AML-193 (cell line): ENCODE measurements at regions not wholly inside any gene's neighbourhood (a gene's known extent, or its start where the extent isn't known, plus 50 kb on each side); places are given as distances from the start of the nearest gene placed in this dataset.
"Not testable (repeated sequence)": the region's sequence is repeated elsewhere in the genome, so short reads cannot be mapped to it uniquely, and the experiment has no call there.

Experiments
- DNase-seq, 2 experiments: peaks; one replicate each; lab custom pipeline; 2025; lab: John Stamatoyannopoulos, UW

DNA sequence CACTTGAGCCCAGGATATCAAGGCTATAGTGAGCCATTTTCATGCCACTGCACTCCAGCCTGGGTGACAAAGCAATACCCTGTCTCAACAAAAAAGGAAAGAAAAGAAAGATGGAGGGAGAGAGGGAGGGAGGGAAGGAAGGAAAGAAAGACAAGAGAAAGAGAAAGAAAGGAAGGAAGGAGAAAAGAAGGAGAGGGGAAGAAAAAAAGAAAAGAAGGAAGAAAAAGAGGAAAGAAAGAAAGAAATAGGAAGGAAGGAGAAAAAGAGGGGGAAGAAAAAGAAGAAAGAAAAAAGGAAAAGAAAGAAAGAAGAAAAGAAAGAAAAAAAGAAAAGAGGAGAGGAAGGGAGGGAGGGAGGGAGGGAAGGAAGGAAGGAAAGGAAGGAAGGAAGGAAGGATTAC, 321.5 kb upstream of the CNTNAP2 start:
- DNase-seq = no peak

DNA sequence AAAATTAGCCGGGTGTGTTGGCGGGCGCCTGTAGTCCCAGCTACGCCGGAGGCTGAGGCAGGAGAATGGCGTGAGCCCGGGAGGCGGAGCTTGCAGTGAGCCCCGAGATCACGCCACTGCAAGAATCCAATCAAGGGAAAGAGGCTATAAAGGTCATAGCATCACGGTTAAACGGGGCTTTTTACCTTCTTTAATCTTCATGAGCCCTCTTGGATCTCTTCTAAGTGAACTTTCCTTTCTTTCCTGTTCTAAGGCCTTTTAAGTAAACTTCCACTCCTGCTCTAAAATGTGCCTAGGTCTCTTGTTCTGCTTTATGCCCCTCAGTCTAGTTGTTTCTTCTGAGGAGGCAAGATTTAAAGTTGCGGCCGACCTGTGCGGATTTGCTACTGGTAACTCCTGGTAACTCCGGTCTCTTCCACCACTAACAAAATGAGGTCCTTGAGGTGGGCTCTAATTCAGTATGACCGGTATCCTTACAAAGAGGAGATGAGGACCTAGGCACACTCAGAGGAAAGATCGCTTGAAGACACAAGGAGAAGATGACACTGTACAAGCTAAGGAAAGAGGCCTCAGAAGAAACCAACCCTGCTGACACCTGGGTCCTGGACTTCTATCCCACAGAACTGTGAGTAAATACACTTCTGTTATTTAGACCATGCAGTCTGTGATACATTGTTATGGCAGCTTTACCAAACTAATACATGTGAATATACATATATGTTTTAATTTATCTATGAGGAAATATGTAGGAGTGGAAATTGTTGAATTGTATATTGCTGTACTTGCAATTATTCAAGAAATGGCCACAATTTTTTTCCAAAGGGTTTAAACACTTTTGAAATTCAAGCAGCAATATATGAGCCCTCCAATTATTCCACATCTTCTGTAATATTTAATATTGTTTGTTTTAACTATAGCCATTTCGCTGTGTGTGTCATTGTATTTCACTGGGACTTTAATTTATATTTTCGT, 331.5 kb upstream of the CNTNAP2 start:
- DNase-seq = no peak

DNA sequence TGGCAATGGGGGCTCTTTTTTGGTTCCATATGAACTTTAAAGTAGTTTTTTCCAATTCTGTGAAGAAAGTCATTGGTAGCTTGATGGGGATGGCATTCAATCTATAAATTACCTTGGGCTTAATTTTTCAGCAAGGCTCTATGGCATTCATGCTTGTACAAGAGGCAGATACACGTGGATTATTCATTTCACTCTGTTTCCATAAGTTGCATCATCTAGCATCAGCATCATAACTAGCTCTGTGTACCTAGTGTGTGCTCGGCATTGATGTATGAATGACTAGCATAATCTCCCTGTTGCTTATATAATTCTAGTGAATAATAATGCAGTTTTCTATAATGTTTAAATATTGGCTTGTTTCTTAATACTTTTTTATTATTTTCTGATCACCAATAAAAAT, 335.2 kb upstream of the CNTNAP2 start:
- DNase-seq = not testable (repeated sequence)

DNA sequence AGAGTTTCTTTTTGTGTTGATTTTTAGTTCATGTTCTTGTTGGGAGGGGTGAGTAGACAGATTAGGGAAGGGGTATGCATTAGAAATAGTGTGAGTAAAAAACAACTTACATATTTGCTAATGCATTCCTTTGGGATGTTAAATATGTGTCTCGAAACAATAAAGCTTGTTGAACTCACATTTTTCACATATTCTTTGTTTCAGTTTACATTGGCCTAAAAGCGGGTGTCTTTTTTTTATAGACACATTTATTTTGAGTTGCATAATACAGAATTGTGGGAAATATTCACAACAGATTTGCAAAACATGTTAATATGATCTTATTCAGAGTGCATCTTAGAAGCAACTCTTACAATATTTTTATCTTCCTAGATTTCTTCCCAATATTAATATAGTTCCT, 337.5 kb upstream of the CNTNAP2 start:
- DNase-seq = no peak

DNA sequence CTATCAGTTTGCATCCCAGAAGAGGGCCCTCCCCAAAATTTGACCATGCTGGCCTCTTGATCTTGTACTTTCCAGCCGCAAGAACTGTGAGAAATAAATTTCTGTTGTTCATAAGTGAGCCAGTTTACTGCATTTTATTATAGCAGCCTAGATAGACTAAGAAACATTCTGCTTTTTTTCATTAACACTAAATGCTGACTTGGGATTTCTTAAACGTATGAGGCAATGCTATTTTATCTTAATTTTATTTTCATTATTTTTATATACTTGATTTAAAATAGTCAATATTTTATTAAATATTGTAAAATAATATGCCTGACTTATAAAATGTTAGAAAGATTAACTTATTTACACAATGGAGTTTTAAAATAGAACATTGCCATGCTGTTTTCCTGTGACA, 341.8 kb upstream of the CNTNAP2 start:
- no peak for DNase-seq

DNA sequence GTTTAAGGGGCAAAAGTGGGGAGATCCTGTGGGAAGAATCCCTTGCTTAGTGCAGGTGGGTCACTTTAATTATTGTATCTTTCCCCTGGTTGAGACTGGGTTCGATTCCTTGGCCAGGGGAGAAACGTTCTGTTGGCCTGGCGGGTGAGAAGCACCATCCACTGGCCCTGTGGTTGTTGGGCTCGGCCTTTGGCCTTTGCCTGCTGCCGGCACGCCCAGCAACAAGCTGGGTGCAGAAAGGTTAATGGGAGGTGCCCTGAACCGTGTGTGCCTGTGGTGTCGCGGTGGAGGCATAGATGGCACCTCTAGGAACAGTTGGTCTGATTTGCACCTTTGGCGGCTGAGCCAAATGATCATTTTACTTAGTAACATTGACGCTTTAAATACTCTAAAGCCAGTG, 363.6 kb upstream of the CNTNAP2 start:
- no peak for DNase-seq

DNA sequence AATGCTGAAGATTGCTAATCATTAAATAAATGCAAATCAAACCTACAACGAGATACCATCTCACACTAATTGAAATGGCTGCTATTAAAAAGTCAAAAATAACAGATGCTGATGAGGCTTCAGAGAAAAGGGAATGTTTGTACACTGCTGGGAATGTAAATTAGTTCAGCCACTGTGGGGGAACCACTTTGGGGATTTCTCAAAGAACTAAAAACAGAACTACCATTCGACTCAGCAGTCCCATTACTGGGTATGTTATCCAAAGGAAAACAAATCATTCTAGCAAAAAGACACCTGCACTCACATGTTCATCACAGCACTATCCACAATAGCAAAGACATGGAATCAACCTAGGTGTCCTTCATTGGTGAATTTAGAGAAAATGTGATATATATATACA, 379.0 kb upstream of the CNTNAP2 start:
- no peak for DNase-seq

DNA sequence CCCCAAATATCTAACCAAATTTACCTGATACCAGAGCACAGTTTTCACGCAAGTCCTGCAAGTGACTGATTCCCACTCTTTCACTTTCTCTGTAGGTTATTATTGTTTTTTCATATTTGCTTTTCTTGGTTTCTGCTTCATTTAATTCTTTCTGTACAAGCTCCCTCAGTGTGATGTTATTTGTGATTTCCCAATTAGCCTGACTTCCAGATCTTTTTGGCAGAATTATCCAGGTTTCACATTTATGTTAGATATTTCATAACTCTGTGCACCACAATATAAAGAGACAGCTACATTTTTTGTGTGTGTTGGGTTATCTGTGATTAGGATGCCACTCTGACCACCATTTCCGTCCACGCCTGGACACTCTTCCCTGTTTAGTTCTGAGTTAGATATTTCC, 381.5 kb upstream of the CNTNAP2 start:
- no peak for DNase-seq

DNA sequence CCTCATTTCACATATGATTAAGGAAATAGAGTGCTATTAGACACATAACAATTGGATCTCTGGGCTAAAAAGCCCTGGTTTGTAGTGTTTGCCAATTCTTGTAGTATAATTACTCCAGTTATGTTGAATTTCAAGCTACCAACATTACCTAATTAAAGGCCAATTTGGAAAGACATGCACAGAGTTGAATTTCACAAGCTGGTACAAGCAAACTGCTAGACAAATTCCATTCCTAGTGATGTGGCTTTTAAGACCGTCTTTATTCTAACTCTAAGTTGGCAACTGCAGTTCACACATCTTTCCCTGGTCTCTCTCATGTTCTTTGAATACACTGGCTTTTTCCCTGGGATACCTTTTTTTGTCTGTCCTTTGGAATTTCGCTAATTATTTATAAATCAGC, 384.1 kb upstream of the CNTNAP2 start:
- DNase-seq = no peak

DNA sequence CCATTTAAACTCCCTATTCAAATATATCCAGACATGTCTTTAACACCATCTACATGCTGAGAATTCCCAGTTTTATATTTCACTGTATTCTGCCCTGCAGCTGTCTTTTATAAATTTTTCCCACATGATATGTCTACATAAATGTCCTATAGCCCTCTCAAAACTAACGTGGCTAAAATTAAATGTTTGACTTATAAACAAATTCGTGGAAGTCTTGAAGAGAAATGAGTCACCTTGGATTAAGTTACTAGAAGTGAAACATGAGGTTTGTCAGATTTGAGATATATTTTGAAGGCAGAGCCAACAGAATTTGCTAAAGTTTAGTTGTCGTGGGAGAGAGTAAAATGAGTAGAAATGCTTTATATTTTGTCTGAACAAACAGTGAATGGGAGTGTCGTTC, 386.9 kb upstream of the CNTNAP2 start:
- no peak for DNase-seq

DNA sequence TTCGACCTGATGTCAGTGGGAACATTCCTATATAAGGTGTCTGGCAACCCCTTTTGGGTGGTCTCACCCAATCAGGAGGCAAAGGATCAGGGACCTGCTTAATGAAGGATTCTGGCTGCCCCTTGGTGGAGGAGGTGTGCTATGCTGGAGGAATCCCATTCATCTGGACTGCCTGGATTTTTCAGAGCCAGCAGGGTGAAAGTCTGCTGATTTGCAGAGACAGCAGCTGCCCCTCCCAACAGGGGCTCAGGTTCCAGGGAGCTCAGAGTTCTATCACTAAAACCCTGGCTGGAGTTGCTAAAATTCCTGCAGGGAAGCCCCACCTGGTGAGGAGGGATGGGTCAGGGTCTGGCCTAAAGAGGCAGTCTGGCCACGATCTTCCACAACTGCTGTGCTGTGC, 398.5 kb upstream of the CNTNAP2 start:
- no peak for DNase-seq

DNA sequence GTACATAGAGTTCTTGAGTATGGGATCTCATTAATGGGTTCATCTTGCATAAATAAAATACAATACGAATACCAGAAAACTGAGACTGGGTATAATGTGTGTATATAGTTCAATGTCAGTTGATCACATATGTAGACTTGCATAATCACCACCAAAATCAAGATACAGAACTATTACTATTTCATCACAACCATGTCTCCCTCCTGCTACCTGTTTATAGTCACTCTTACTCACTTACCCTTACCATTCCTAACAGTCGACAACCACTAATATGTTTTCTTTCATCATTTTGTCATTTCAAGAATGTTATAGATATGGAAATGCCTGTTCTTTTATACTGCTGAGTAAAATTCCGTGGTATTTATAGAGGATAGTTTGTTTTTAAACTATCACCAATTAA, 416.1 kb upstream of the CNTNAP2 start:
- DNase-seq = no peak

DNA sequence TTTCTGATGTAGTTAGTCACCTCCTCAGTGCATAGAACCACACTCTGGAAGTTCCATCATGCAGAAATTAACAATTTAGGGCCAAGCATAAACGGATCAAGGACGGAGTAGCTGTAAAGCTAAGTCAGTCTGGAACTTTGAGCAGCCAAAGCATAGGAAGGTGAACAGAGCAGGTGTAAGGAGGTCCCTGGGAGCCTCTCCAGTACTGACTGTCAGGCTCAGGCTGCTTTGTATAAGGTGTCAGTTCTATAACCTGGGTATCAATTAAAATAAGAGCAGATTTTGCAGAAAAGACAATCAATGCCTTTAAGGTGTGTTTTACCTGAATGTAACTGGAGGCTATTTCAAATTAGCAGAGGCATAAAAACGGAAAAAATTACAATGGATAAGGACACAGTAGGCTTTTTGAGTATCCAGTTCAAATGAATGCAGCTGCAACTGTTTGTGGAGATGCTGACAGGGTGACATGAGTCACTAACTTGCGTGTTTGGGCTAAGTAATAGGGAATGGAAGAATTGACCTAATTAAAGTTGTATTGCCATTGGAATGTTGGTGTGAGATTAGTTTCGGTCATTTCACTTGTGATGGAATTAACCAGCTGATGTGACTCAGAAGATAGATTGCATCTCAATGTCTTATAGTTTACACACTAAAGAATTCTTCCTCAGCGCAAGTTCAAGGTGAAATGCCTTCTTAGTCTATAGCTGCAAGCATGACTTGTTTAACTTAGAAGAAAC, 417.9 kb upstream of the CNTNAP2 start:
- no peak for DNase-seq

DNA sequence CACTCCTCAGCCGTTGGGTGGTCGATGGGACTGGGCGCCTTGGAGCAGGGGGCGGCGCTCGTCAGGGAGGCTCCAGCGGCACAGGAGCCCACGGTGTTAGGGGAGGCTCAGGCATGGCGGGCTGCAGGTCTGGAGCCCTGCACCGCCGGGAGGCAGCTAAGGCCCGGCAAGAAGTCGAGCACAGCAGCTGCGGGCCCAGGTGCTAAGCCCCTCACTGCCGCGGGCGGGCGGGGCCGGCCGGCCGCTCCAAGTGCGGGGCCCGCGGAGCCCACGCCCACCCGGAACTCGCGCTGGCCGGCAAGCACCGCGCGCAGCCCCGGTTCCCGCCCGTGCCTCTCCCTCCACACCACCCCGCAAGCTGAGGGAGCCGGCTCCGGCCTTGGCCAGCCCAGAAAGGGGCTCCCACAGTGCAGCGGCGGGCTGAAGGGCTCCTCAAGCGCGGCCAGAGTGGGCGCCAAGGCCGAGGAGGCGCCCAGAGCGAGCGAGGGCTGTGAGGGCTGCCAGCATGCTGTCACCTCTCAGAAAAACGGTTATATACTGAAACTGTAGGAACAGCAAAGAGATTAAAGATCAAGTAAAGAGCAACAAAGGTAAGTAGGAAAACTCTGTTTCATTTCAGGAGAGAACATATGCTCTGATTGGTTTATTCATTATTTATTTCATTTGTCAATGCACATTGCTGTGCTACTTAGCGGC, 419.0 kb upstream of the CNTNAP2 start:
- DNase-seq = not testable (repeated sequence)

DNA sequence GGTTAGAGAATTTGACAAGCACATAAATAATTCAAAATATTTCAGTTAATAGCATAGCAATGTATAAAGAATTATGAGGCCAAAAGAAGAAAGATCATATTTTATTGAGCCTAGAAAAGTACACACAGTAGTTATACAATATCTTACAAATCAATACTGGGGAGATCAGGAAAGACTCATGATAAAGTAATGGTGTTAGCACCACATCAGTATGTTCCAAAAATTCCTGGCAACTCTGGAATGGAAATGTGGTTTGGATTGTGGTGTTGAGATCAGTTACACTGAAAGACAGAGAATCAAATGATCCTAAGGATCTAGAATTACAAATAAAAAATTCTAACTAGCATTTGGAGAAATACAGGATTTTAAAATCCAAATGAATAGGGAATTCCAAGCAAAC, 420.5 kb upstream of the CNTNAP2 start:
- DNase-seq = no peak

DNA sequence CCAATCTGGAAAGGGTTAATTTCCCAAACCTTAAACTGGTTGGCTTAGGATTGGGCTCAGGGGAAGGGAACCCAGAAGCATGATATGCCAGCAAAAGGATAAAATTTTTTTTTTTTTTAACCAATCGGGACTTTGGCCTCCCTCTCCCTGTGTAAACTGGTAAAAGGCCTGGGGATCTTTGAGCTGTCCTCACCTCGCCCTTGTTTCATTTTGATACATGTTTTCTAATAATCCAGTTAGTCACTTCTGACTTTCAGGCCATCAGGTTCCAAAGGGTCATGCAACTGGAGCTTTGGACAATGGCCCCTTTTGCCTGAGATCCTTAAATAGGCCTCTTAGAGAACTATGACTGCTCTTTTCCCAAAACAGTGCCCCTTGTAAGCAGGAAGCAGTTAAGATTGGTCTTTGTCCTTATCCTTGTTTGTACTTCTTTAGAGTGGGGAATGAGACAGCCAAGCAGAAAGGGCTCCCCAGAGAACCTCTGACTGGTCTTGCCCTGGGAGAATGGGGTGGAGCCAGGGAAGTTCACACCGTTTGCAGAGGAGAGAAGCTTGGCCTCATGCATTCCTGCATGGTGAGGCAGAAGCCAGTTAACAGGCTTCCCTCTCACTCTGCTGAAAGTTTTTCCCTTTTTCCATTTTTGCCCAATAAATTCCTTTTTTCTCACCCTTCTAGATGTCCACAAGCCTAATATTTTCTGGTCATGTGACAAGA, 424.2 kb upstream of the CNTNAP2 start:
- no peak for DNase-seq

DNA sequence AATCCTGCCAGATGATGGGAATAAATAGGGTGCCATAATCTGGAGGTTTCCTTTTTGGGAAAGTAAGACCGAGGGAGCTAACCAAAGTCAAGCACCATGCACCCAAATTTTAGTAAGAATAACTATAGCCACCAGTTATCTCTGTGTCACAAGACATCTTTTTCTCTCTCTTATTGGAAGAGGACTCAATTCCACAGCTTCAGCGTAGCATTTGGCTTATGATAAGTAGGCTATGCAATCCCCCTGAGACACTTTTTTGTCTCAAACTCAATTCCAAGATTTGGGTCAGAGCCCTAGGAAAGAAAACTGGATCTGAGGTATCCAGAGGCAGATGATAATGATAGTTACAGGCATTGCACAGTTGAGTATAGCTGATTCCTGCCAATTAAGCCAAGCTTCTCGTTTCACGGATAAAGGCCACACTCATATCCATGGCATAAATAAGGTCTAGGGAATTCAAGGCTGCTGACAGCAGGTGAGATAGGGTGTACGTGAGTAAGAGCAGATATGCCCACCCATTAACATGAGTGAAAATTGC, 425.2 kb upstream of the CNTNAP2 start:
- no peak for DNase-seq

DNA sequence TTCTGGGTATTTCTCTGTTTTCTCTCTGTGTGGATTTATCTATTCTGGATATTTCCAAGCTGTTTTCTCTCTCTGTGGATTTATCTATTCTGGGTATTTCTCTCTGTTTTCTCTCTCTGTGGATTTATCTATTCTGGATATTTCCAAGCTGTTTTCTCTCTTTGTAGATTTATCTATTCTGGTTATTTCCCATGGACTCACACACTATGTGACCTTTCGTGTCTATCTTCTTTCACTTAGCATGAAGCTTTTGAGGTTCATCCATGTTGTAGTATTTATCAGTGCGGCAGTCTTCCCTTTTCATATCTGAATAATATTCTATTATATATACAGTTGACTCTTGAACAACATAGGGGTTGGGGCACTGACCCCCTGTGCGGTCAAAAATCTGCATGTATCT, 435.0 kb upstream of the CNTNAP2 start:
- DNase-seq = no peak

DNA sequence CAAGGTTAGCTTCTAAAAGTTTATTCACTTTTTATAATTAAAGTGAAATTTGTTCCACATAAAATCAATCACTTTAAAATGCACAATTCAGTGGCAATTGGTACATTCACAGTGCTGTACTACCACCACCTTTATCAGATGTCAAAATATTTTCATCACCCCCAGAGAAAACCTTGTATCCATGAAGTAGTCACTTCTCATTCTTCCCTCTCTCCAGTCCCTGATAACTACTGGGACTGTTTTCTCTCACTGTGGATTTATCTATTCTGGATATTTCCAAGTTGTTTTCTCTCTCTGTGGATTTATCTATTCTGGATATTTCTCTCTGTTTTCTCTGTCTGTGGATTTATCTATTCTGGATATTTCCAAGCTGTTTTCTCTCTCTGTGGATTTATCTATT, 435.4 kb upstream of the CNTNAP2 start:
- DNase-seq = no peak

DNA sequence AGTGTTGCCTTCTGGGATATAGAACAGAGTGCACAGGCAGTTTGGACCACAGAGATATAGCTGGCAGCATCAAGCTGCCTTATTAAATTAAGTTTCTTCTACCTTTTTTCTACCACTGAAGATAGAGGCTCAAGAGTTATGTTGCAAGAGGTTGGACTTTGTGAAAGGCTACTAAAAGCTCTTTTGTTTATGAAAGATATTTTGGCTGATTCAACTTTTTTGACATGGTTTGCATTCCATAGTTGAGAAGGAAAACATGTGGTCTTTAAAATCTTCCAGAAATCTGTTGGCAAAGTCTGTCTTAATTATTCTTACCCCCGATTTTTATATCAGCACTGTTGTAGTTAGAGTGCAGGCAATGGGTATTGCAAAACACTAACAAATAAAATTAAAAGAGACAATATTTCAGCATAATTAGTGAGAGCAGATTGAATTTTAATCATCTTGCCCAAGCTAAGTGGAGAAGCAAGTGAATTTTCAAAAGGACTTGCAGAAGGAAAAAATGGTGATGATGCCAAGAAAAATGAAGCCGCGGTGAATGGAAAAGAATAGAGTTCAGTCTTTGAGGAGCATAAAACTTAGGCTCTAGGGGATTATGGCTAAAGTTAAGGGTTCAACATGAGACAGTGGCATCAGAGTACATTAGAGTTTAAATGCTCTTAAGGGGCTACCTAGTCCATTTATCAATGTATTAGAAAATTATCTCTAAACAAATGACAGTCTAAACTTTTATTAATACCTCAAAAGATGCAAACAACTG, 450.9 kb upstream of the CNTNAP2 start:
- no peak for DNase-seq

DNA sequence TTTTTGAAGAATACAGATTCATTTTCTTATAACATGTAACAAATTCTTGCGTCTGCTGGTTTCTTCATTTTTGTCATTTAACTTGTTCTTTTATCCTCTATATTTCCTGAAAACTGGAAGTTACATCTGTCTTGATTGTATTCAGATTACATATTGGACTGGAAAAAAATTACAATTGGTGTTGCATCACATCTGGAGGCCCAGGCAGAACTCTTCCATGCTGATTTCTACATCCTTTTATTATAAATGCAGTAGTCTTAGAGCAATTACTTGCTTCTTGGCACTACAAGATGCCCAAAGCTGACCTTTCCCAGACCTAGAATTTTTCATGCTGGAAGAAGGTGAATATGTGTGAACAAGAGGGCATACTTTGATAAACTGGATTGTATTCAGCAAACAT, 460.9 kb upstream of the CNTNAP2 start:
- no peak for DNase-seq
